GM21423 (cell line): ENCODE measurements at regions not wholly inside any gene's neighbourhood (a gene's known extent, or its start where the extent isn't known, plus 50 kb on each side); places are given as distances from the start of the nearest gene placed in this dataset.
A peak's percentile ranks its signal among the peaks of the same experiment; 100 is the strongest.

Experiments
- ATAC-seq: cut with Tn5 transposase; IDR thresholded peaks from one replicate; pipeline ENCODE4 v1.9.1; 2021; ENCODE audit warnings: mild to moderate bottlenecking, moderate library complexity; ENCODE audit not compliant: unreplicated experiment

DNA sequence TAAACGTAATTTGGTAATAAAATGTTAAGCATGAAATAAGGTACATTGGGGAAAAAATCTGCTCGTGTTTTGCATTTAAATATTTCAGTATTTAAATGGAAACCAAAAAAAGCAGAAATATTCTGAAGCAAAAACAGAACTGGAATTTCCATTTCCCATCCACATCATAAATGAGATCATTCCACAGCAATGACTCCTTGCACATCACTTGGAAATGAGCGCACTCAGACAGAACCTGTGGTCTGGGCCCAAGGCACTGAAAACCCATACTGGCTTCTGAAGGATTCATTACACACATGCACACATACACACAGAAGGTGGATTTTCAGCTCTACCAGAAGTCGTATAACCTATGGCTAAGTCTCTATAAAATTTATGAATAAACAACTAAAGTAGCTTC is 174.8 kb downstream of the IBTK start:
- ATAC-seq, result no peak

- no peak for ATAC-seq
These were observed 175.4 kb downstream of the IBTK start for GRCh38 chr6:82072121-82072521.

DNA sequence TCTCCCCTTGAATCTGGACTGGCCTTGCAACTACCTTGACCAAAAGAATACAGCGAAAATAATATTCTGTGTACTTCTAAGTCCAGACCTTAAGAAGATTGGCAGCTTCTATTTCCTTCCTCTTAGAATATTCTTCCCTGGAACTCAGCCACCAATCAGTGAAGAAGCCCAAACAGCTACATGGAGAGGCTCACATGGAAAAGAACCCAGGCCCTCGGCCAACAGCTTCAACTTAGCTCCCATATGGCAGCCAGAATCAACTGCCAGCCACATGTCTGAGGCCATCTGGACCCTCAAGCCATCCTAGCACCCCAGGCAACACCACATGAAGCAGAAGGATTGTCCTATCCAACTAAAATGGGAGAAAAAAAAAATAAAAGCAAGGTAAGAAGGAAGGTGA is 178.8 kb downstream of the IBTK start:
- no peak for ATAC-seq

DNA sequence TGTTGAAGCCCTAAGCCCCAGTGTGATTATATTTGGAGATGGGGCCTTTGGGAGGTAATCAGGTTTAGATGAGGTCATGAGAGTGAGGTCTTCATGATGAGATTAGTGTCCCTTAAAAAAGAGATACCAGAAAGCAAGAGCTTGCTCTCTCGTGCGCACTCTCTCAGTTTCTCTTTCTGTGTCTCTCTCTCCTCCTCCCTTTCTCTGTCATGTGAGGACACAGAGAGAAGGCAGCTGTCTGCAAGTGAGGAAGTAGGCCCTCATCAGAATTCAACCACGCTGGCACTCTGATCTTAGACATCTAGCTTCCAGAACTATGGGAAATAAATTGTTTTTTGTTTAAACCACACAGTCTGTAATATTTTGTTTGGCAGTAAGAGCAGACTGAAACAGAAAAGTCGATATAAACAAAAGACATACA is 180.5 kb downstream of the IBTK start:
- ATAC-seq, result peak; percentile 98

DNA sequence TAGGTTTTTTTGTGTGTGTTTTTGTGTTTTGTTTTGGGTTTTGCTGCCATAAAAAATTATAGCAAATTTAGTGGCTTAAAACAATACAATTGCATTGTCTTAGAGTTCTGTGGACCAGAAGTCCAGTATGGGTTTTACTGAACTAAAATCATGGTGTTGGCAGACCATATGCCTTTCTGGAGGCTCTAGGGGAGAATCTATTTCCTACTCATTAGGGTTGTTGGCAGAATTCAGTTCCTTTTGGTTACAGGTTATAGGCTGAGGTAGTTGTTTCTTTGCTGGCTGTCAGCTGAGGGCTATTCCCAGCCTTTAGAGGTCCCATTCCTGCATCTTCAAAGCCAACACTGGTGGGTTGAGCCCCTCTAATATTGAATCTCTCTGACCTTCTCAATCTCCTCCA is 181.3 kb downstream of the IBTK start:
- ATAC-seq, result no peak

GRCh38 chr6:82063574-82063973 is 184.0 kb downstream of the IBTK start:
- no peak for ATAC-seq

GRCh38 chr6:82062219-82062618 is 185.3 kb downstream of the IBTK start:
- ATAC-seq, result no peak

GRCh38 chr6:82057846-82058554 is 189.5 kb downstream of the IBTK start:
- ATAC-seq, result no peak

GRCh38 chr6:82056567-82056966 is 191.0 kb downstream of the IBTK start:
- ATAC-seq, result no peak

- ATAC-seq, result no peak
These were observed 201.4 kb downstream of the IBTK start for GRCh38 chr6:82045965-82046756.

DNA sequence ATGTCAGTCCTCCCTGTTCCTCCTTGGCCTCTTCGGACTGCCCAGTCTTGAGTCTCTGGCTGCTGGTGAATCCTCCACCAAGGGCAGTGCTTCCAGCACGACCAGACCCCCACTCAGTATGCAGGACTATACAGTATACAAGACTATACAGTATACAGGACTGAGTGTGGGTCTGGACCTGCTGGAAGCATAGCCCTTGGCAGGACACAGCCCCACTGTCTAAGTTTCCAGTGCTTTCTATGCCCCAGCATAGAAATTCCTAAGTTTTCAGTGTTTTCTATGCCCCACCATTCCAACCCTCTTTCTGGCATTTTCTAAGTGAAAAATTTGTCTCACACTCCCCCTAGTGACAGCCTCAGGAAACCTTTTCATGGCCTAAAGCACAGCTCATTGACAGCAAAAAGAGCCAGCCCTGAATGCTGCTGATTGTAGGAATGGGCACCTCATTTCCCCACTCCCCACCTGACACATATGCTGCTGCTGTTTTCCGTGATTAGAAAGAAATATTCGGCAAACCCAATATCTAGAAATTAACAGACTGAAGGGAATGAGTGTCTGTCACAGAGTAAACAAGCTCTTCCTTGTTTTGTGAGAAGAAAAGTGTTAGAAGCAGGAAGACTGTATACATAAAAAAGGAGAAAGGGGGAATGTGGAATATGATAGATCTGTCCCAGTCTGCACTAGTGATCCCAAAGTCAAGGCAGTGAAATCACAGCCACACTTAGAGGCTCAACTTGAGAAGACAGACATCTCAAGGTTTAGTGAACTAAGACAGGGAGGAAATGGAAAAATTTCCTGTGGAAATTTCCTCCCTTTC is 206.9 kb downstream of the IBTK start:
- ATAC-seq, result peak; percentile 74

DNA sequence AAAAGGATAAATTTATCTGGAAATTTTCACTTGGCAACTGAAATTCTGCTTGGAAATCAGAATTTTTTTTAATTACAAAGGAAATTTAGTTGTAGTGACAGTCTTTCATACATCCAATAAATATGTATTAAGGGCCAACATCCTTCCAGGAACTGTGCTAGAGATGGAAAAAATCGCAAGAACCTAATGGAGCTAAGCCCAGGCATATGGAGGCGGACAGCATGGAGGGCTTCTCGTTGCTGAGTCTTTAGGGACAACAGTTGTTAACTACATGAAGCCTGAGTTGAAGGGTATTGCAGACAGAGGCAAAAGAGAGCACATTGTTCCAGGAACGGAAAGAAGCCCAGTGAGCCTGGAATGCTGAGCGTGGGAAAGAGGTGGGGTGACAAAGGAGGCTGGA is 208.9 kb downstream of the IBTK start:
- ATAC-seq, result no peak

DNA sequence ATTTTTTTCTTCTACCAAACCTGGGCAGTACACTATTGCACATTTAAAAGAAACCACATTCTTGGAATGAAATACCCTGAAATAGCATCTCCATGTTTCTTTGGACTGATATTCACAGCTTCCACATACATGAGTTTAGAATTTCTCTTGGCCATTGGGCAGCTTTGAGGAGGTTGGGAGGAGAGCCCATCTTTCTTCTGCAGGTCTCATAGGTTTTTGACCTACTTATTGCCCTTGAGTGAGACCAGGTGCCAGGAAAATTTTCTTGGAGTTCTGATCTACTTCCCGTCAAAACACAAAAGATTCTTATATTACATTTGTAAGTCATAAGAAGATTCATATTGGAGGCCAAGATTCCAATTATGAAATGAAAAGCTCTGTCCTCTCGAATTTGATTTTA is 212.0 kb downstream of the IBTK start:
- ATAC-seq, result no peak

- no peak for ATAC-seq
These were observed 213.8 kb downstream of the IBTK start for GRCh38 chr6:82033631-82034211.

- ATAC-seq, result no peak
These were observed 215.1 kb downstream of the IBTK start for GRCh38 chr6:82032444-82032843.

DNA sequence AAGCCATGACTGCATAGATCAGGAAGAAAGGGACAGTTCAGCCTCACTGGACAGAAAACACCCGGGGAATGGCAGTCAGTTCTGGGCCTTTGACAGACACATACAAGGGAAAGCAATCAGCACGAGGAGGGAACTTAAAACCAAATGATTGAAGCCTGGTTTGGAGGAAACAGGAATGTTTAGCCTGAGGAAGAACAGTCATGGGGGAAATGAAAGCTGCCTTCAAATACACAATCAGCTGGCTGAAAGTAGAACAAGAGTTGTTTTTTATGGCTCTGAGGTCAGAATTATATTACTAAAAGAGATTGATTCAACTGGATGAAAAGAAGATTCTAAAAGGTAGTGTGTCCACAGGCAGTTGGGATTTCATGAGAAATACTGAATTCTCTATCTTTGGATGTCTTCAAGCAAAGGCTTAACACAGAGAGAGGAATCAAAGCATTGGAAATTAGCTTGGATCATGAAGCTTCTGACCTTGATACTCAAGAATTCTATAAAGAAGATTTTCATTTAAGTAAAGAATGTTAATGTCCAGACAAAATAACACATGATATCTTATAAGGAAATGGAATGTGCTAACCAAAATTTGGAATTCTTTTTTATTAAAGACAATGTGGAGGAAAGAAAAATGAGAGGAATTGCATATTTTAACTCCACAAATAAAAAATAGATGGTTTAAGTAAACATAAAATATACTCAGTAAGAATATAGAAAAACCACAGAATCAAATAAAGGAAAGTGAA is 216.6 kb downstream of the IBTK start:
- ATAC-seq, result no peak

DNA sequence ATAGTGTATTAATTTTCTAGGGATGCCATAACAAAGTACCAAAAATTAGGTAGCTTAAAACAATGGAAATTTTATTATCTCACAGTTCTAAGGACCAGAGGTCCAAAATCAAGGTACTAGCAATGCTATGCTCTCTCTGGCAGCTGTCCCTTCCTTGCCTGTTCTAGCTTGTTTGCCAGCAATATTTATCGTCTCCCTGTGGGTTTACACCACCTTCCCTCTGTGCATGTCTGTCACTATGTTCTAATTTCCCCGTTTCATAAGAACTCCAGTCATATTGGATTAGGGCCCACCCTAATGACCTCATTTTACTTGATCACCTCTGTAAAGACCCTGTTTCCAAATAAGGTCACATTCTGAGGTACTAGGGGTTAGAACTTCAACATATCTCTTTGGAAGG is 217.2 kb downstream of the IBTK start:
- ATAC-seq, result no peak

GRCh38 chr6:82025271-82025670 is 222.3 kb downstream of the IBTK start:
- no peak for ATAC-seq

DNA sequence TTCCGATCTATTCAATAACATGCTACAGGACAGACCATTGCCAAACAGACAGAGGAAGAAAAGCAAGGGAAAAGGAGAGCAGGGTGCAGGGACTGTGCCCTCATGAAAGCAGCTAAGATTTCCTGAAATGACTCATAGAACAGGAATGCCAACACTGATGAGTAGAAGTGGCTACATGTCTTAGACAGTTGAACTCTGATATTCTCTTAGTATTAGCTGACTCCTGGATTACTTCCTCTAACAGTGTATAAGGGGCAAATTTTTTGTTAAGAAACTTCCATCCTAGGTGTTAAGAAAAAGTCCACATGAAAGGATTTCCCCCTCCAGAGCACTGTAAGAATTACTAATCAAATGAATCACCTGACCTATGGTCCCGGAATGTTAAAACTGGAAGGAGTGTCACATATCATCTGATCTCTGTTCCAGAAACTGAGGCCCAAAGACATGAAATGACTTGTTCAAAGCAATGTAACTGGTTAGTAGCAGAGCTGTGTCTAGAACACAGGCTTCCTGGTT is 224.9 kb downstream of the IBTK start:
- ATAC-seq, result no peak

DNA sequence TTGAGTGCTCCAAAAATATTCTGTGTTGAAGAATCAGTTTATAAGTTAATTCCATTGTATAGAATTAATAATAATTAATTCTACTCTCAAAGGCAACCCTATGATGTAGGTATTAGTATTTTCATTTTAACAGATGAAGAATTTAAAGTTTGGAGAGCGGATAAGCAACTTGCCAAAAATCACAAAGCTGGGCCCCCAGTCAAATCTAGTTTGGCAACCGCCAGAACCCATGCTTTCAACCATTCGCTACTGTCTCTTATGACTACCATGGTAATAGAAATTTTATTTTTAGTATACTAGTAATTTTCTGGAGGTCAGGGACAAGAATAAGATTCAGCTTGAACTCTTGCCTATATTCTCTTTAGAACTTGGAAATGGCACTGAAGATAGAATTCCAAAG is 229.8 kb downstream of the IBTK start:
- no peak for ATAC-seq
